Activated CD8-positive, alpha-beta T cell treated with anti-CD3 and anti-CD28 coated beads for 36 hours (primary cell): ENCODE measurements at regions not wholly inside any gene's neighbourhood (a gene's known extent, or its start where the extent isn't known, plus 50 kb on each side); places are given as distances from the start of the nearest gene placed in this dataset.

Experiments used
- ATAC-seq: fragments of 200-7000 bp; cut with Tn5 transposase; one replicate; pipeline ENCODE4 v1.10.0; 2021; ENCODE audit warnings: mild to moderate bottlenecking, moderate library complexity
- CTCF ChIA-PET: fragments of 350-600 bp; sonication (Branson Sonifier 250); formaldehyde crosslinking; loops from one replicate; lab custom pipeline; 2021; ENCODE audit warnings: antibody characterized with exemption; lab: Charles Lee
- POLR2A ChIA-PET: fragments of 350-600 bp; sonication (Branson Sonifier 250); formaldehyde crosslinking; loops from one replicate; lab custom pipeline; 2021; ENCODE audit warnings: antibody characterized with exemption; lab: Charles Lee
- DNase-seq: peaks from one replicate; pipeline ENCODE4 v3.0.0-alpha.2; 2020
- H3K27ac Mint-ChIP-seq: one replicate; pipeline ENCODE4 v1.8.0; 2021; ENCODE audit warnings: mild to moderate bottlenecking, mixed read lengths
- H3K27me3 Mint-ChIP-seq: one replicate; pipeline ENCODE4 v1.8.0; 2021; ENCODE audit warnings: mixed read lengths
- H3K36me3 Mint-ChIP-seq: one replicate; pipeline ENCODE4 v1.8.0; 2021; ENCODE audit warnings: low read depth, mixed read lengths
- H3K4me1 Mint-ChIP-seq: one replicate; pipeline ENCODE4 v1.8.0; 2021; ENCODE audit warnings: low read depth, mixed read lengths
- H3K4me3 Mint-ChIP-seq: one replicate; pipeline ENCODE4 v1.8.0; 2021; ENCODE audit warnings: mild to moderate bottlenecking, moderate library complexity, mixed read lengths
- H3K9me3 Mint-ChIP-seq: one replicate; pipeline ENCODE4 v1.8.0; 2021; ENCODE audit warnings: mixed read lengths
- intact Hi-C: fragments of 100-400 bp; cut with micrococcal nuclease; formaldehyde crosslinking; loops from one replicate; pipeline ENCODE4 v1.10.0; 2022
- TF ChIP-seq, protein P1 (sequence below): fragments of 200-600 bp; IDR thresholded peaks from one replicate; pipeline ENCODE4 v1.8.0; 2022; ENCODE audit warnings: antibody characterized with exemption, mild to moderate bottlenecking

DNA sequence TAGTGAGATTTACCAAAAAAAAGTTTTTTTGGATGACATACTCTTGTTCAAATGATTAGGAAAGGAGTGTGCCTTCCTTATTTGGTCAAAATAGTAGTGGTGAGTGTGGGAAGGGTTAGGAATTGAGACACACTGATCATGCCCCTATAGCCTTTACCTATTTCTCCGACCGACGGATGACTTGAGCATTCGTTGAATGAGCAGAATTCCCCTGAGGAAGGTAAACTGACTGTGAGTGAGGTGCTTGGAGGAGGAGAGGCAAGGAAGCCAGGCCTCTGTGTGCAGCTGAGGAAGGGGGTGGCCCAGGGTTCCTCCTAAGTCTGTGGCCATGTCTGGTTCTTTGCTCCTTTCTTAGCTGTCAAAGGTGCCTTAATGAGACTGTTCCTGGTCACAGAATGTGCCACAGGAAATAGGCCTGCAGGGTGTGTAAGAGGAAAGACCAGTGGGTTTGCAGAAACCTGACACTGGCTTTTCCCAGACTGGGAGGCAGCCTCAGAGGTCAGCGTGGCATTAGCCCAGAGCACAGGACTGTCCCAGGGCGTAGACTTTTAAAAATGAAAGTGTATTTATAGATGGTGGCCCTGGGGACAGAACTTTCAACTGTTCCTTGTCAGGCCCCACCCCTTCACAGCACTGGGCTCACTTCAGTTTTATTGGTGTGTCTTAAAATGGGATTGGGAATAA lies 307.7 kb upstream of the C2CD4B start:
- POLR2A ChIA-PET, result no interaction called here
- Mint-ChIP-seq H3K36me3 (no peaks in the 10 kb centered on the region), H3K4me3 (no peak overlapping the region), H3K9me3 (no peaks in the 10 kb centered on the region), H3K4me1 (no peaks in the 10 kb centered on the region), H3K27me3 (no peaks in the 10 kb centered on the region), H3K27ac (no peak overlapping the region)
- CTCF ChIA-PET, result interaction anchor here (1.2 kb wide), 1 partner anchor 621 kb away, joined by 3 read pairs; no protein-coding TSS in a partner anchor
- ATAC-seq, result no peak
- no peak for DNase-seq
- TF ChIP-seq, protein P1, sequence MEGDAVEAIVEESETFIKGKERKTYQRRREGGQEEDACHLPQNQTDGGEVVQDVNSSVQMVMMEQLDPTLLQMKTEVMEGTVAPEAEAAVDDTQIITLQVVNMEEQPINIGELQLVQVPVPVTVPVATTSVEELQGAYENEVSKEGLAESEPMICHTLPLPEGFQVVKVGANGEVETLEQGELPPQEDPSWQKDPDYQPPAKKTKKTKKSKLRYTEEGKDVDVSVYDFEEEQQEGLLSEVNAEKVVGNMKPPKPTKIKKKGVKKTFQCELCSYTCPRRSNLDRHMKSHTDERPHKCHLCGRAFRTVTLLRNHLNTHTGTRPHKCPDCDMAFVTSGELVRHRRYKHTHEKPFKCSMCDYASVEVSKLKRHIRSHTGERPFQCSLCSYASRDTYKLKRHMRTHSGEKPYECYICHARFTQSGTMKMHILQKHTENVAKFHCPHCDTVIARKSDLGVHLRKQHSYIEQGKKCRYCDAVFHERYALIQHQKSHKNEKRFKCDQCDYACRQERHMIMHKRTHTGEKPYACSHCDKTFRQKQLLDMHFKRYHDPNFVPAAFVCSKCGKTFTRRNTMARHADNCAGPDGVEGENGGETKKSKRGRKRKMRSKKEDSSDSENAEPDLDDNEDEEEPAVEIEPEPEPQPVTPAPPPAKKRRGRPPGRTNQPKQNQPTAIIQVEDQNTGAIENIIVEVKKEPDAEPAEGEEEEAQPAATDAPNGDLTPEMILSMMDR, result no peak
- intact Hi-C loops, result no loop called here

DNA sequence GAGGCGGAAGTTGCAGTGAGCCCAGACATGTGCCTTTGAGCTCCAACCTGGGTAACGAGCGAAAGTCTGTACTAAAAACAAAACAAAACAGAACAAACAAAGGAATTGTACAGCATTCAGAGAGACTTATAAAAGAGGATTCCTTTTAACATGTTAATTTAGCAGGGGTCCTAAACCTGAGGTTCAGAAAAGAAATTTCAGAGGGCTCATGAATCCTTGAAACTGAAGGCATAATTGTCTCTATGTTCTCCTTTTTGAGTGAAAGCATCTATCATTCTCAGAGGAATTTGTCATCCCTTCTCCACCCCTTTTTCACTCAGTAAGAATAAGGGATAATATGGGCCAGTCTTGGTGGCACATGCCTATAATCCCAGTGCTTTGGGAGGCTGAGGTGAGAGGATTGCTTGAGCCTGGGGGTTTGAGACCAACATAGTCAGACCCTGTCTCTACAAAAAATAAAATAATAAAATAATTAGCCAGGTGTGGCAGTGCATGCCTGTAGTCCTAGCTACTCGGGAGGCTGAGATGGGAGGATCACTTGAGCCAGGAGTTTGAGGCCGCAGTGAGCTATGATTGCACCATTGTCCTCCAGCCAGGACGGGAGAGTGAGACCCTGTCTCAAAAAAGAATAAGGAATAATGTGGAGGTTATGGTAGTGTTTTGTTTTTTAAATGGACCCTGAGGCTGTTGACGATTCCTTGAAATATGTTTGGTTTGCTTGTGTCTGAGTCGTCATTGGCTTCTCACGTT lies 309.1 kb upstream of the C2CD4B start:
- ATAC-seq, result no peak
- ChIA-PET CTCF (no interaction called here), POLR2A (no interaction called here)
- Mint-ChIP-seq H3K4me3 (no peak overlapping the region), H3K27me3 (no peaks in the 10 kb centered on the region), H3K36me3 (no peaks in the 10 kb centered on the region), H3K4me1 (no peaks in the 10 kb centered on the region), H3K9me3 (no peaks in the 10 kb centered on the region), H3K27ac (no peak overlapping the region)
- TF ChIP-seq, protein P1, result no peak
- DNase-seq, result no peak
- intact Hi-C loops, result no loop called here

DNA sequence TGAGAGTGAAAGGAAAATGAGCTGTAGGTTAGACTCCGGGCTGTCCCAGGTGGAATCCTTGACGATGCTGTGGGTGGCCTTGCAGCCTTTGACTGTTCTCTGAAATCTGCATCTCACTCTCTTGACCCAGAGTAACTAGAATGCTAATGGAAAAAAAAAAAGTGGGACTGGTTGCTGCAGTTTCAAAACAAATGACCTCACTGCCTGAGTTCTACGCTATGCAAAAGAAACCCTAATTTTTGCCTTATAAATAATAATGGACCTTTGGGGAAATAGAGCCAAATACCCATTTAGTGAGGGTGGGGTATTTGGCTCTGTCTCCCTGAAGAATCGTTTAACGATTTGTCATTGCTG lies 309.7 kb upstream of the C2CD4B start:
- Mint-ChIP-seq H3K27ac (no peak overlapping the region), H3K27me3 (no peaks in the 10 kb centered on the region), H3K4me3 (no peak overlapping the region), H3K4me1 (no peaks in the 10 kb centered on the region), H3K9me3 (no peaks in the 10 kb centered on the region), H3K36me3 (no peaks in the 10 kb centered on the region)
- intact Hi-C loops, result no loop called here
- no peak for ATAC-seq
- DNase-seq, result no peak
- TF ChIP-seq, protein P1, result no peak
- CTCF ChIA-PET, result no interaction called here
- POLR2A ChIA-PET, result no interaction called here

DNA sequence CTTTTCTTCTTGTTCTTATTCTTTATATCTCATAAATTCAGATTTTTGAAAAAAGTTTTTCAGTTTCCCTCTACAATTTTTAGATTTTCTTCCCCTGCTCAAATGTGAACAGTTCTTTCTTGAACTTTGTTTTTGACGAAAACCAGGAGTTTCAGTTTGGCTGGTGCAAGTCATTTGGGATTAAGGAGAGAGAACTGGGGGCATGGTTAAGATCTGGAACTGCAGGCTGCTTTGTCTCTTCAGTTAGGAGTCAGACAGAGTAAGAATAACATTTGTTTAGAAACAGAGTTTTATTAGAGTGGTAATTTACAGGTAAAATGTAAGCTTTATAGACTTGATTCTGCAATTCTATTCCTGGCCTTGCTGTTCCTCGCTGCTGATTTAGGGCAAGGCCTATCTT lies 310.5 kb upstream of the C2CD4B start:
- TF ChIP-seq, protein P1, result no peak
- Mint-ChIP-seq H3K36me3 (no peaks in the 10 kb centered on the region), H3K27me3 (no peaks in the 10 kb centered on the region), H3K9me3 (no peaks in the 10 kb centered on the region), H3K4me1 (no peaks in the 10 kb centered on the region), H3K4me3 (no peak overlapping the region), H3K27ac (no peak overlapping the region)
- no peak for ATAC-seq
- POLR2A ChIA-PET, result no interaction called here
- intact Hi-C loops, result no loop called here
- no peak for DNase-seq
- CTCF ChIA-PET, result no interaction called here

DNA sequence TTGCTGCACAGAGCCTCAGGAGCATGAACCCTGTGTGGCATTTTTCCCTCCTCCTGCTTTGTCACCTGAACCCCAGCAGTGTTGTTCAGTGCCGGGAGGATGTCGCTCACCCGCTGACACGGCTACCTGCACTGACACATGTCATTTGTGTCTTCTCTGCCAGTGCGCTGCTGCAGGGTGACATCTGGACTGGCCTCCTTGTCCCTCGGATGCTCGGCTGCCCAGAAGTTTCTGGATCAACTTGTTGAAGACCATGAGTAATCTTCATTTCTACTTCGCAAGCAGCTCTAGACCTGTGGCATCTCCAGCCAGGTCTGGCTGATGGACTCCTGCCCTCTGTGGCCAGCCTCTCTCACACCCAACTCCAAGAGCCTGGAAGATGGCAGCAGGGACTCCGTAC lies 311.1 kb upstream of the C2CD4B start:
- no peak for ATAC-seq
- intact Hi-C loops, result no loop called here
- H3K4me3 Mint-ChIP-seq, result no peak overlapping the region
- no peaks in the 10 kb centered on the region for H3K9me3 Mint-ChIP-seq
- H3K4me1 Mint-ChIP-seq, result no peaks in the 10 kb centered on the region
- ChIA-PET POLR2A (no interaction called here), CTCF (no interaction called here)
- H3K27ac Mint-ChIP-seq, result no peak overlapping the region
- TF ChIP-seq, protein P1, result no peak
- DNase-seq, result no peak
- no peaks in the 10 kb centered on the region for H3K27me3 Mint-ChIP-seq
- H3K36me3 Mint-ChIP-seq, result no peaks in the 10 kb centered on the region
